Upper lobe of right lung (tissue), 1 donor: ENCODE measurements at regions not wholly inside any gene's neighbourhood (a gene's known extent, or its start where the extent isn't known, plus 50 kb on each side); places are given as distances from the start of the nearest gene placed in this dataset.

Experiments
- ATAC-seq: fragments of 200-7000 bp; cut with Tn5 transposase; one replicate; pipeline ENCODE4 v1.9.1; 2020; ENCODE audit warnings: mild to moderate bottlenecking, moderate library complexity
- DNase-seq: peaks from one replicate; pipeline ENCODE4 v3.0.0-alpha.2; 2020
- H3K27ac ChIP-seq: fragments of 200-600 bp; one replicate; pipeline ENCODE4 v1.8.0; 2022
- H3K27me3 ChIP-seq: fragments of 200-600 bp; one replicate; pipeline ENCODE4 v1.8.0; 2022; ENCODE audit warnings: mild to moderate bottlenecking
- H3K36me3 ChIP-seq: fragments of 200-600 bp; one replicate; pipeline ENCODE4 v1.8.0; 2022
- H3K4me1 ChIP-seq: fragments of 200-600 bp; one replicate; pipeline ENCODE4 v1.8.0; 2022
- H3K4me3 ChIP-seq: fragments of 200-600 bp; one replicate; pipeline ENCODE4 v1.8.0; 2022; ENCODE audit warnings: mild to moderate bottlenecking
- H3K9me3 ChIP-seq: fragments of 200-600 bp; one replicate; pipeline ENCODE4 v1.8.0; 2022
- intact Hi-C: fragments of 100-400 bp; cut with DNase I; formaldehyde crosslinking; loops from one replicate; pipeline ENCODE4 v1.11.0; 2022
- TF ChIP-seq, protein P1 (sequence below): fragments of 200-600 bp; IDR thresholded peaks from one replicate; pipeline ENCODE4 v1.8.0; 2022; ENCODE audit warnings: antibody characterized with exemption
- donor health status: DM: no; HTN: yes; CAD: no; lungs with severe emphysema.

DNA sequence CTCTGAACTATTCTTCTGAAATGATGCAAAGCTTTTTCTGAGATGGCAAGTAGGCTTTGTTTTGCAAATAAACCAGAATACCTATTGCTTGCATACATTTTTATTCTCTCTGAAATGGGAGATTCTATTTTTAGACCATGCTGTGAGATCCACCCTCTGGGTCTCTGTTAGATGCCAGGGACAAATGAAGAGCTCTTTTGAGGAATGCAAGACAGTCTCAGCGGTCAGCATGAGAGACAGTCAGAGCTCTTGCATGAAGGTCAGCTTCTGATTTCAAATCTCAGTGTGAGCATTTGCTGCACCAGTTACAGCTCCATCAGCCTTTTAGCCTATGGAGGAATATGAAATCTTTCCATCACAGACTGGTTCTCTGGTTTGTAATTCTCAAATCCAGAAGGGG is 429.9 kb upstream of the KLF6 start:
- Histone ChIP-seq H3K36me3 (no peaks in the 10 kb centered on the region), H3K4me3 (no peak overlapping the region), H3K9me3 (no peaks in the 10 kb centered on the region), H3K27ac (no peak overlapping the region), H3K4me1 (no peaks in the 10 kb centered on the region), H3K27me3 (no peaks in the 10 kb centered on the region)
- DNase-seq: no peak
- no peak for ATAC-seq
- intact Hi-C loops: no loop called here
- TF ChIP-seq, protein P1, sequence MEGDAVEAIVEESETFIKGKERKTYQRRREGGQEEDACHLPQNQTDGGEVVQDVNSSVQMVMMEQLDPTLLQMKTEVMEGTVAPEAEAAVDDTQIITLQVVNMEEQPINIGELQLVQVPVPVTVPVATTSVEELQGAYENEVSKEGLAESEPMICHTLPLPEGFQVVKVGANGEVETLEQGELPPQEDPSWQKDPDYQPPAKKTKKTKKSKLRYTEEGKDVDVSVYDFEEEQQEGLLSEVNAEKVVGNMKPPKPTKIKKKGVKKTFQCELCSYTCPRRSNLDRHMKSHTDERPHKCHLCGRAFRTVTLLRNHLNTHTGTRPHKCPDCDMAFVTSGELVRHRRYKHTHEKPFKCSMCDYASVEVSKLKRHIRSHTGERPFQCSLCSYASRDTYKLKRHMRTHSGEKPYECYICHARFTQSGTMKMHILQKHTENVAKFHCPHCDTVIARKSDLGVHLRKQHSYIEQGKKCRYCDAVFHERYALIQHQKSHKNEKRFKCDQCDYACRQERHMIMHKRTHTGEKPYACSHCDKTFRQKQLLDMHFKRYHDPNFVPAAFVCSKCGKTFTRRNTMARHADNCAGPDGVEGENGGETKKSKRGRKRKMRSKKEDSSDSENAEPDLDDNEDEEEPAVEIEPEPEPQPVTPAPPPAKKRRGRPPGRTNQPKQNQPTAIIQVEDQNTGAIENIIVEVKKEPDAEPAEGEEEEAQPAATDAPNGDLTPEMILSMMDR: no peak

DNA sequence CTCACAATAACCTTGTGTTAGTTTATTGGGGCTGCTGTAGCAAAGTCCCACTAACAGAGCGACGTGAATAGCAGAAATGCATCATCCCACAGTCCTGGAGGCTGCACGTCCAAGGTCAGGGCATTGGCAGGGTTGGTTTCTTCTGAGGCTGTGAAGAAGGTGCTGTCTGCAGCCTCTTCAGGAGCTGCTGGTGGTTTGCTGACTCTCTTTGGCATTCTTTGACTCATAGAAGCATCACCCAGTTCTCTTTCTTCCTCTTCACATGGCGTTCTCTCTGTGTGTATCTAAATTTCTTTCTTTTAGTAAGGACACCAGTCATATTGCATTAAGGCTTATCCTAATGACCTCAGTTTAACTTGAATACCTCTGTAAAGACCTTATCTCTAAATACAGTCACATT is 428.4 kb upstream of the KLF6 start:
- intact Hi-C loops: no loop called here
- Histone ChIP-seq H3K36me3 (no peaks in the 10 kb centered on the region), H3K4me3 (no peak overlapping the region), H3K27ac (no peak overlapping the region), H3K4me1 (no peaks in the 10 kb centered on the region), H3K27me3 (no peaks in the 10 kb centered on the region), H3K9me3 (no peaks in the 10 kb centered on the region)
- ATAC-seq: no peak
- no peak for DNase-seq
- TF ChIP-seq, protein P1: no peak

DNA sequence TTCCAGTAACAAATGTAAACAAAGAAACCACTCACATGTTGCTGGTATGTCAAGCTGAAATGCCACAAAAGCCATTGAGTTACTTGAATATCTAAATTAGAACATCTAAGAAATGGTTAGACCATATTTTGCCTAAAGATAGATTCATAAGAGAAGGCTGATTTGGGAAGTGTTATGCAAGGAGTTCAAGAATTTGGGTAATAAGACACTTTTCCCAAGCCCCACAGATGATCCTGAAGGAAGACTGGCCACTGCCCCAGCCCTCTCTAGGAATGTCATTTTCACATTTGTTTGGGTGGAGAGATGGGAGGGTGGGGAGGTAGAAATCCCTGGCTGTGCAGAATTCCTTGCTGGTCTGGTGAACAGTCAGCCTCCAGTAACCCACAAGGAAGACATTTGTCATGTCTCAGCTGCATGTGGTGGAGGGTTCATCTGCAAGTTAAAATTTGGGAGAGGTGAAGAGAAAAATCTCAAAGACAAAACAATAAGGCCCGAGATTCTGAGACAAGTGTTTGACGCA is 427.2 kb upstream of the KLF6 start:
- no peaks in the 10 kb centered on the region for H3K36me3 ChIP-seq
- no peak overlapping the region for H3K4me3 ChIP-seq
- DNase-seq: no peak
- ATAC-seq: no peak
- no peaks in the 10 kb centered on the region for H3K27me3 ChIP-seq
- no peaks in the 10 kb centered on the region for H3K4me1 ChIP-seq
- no peak overlapping the region for H3K27ac ChIP-seq
- no peaks in the 10 kb centered on the region for H3K9me3 ChIP-seq
- intact Hi-C loops: no loop called here
- TF ChIP-seq, protein P1: no peak

DNA sequence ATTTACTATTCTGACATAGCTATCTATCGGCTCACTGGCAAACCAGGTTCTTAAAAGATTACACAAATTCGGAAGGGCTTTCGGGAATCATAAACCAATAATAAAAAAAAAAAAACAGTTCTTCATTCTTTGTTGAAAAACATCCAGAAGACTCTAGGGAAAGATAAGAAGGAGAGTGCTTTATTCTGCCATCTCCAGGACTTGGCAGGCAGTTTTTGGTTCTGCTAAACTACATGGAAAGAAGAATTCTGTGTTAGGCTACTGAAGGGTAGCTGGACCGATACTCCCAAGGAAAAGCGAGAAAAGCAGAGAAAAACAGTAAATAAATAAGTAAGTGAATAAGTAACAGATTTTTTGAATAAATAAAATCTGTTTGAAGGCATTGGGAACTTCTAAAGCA is 423.5 kb upstream of the KLF6 start:
- Histone ChIP-seq H3K27ac (no peak overlapping the region), H3K4me1 (no peaks in the 10 kb centered on the region), H3K36me3 (no peaks in the 10 kb centered on the region), H3K27me3 (no peaks in the 10 kb centered on the region), H3K4me3 (no peak overlapping the region), H3K9me3 (no peaks in the 10 kb centered on the region)
- DNase-seq (no peak), ATAC-seq (no peak)
- intact Hi-C loops: no loop called here
- TF ChIP-seq, protein P1: no peak

DNA sequence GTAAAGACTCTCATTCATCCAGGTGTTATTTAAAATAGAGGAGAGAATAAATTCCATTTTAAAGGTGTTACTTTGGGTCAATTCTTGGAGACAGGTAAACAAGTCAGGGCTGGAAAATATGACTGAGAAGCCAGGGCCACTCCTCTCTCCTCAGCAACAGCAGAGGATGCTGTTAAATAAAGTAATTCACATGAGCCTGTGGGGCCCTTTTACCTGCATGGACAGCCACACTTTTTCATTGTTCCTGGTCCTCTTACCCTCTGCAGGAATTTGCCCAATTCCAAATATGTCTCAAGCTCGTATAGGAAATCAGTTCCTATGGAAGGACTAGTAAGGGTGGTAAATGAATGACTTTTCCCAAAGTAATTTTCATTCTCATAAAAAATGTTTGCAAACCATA is 420.1 kb upstream of the KLF6 start:
- DNase-seq (no peak), ATAC-seq (no peak)
- H3K27ac ChIP-seq: no peak overlapping the region
- H3K4me3 ChIP-seq: no peak overlapping the region
- intact Hi-C loops: no loop called here
- TF ChIP-seq, protein P1: no peak
- no peaks in the 10 kb centered on the region for H3K9me3 ChIP-seq
- no peaks in the 10 kb centered on the region for H3K4me1 ChIP-seq
- H3K27me3 ChIP-seq: no peaks in the 10 kb centered on the region
- no peaks in the 10 kb centered on the region for H3K36me3 ChIP-seq

DNA sequence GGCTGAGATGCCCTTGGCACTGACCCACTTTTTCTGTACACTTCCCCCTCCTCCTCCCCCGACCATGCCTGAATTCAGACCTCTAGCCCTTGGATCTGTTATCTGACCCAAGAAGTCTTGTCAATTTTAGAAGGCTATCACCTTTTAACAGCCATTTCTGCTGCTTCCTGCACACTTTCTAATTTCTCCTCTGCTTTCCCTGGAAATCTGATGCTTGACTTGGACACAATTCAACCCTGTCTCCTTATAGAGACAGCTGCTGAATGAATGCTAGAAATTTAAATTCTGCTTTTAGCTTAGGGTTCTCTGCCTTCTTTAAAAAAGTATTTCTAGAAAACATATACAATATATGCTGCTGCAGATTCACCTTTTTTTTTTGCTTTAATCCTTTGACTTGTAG is 417.9 kb upstream of the KLF6 start:
- no peaks in the 10 kb centered on the region for H3K27me3 ChIP-seq
- TF ChIP-seq, protein P1: no peak
- intact Hi-C loops: no loop called here
- H3K4me3 ChIP-seq: no peak overlapping the region
- no peak overlapping the region for H3K27ac ChIP-seq
- no peak for ATAC-seq
- H3K4me1 ChIP-seq: no peaks in the 10 kb centered on the region
- DNase-seq: no peak
- no peaks in the 10 kb centered on the region for H3K9me3 ChIP-seq
- no peaks in the 10 kb centered on the region for H3K36me3 ChIP-seq
